ENCODE measurements at regions not wholly inside any gene's neighbourhood (a gene's known extent, or its start where the extent isn't known, plus 50 kb on each side); places are given as distances from the start of the nearest gene placed in this dataset.

- DNase-seq (ENCODE audit: low read depth, low spot score), result no peak
Measured at GRCh38 chr4:18882468-18882867, 860.9 kb upstream of the LCORL start.

GRCh38 chr4:18881556-18881955 lies 860.0 kb upstream of the LCORL start:
- no peak for DNase-seq (ENCODE audit: low read depth, low spot score)
- in situ Hi-C loops (cut with HindIII; ENCODE audit: low pct_unique_long_range_greater_than_20kb, low sequenced_read_pairs), result no loop called here

More at GRCh38 chr4:18882468-18882867, 860.9 kb upstream of the LCORL start:
- in situ Hi-C loops (cut with HindIII; ENCODE audit: low pct_unique_long_range_greater_than_20kb, low sequenced_read_pairs), result no loop called here

- no peak for DNase-seq (ENCODE audit: low read depth, low spot score)
- in situ Hi-C loops (cut with HindIII; ENCODE audit: low pct_unique_long_range_greater_than_20kb, low sequenced_read_pairs), result no loop called here
Measured at GRCh38 chr4:18880871-18881270, 859.3 kb upstream of the LCORL start.

- no peak for DNase-seq (ENCODE audit: low read depth, low spot score)
- in situ Hi-C loops (cut with HindIII; ENCODE audit: low pct_unique_long_range_greater_than_20kb, low sequenced_read_pairs), result no loop called here
Measured at GRCh38 chr4:18878561-18878960, 857.0 kb upstream of the LCORL start.

- in situ Hi-C loops (cut with HindIII; ENCODE audit: low pct_unique_long_range_greater_than_20kb, low sequenced_read_pairs), result no loop called here
- no peak for DNase-seq (ENCODE audit: low read depth, low spot score)
Measured at GRCh38 chr4:18869166-18869565, 847.6 kb upstream of the LCORL start.

- in situ Hi-C loops (cut with HindIII; ENCODE audit: low pct_unique_long_range_greater_than_20kb, low sequenced_read_pairs), result no loop called here
Measured at GRCh38 chr4:18860836-18861530, 839.4 kb upstream of the LCORL start.

GRCh38 chr4:18859468-18859867 lies 837.9 kb upstream of the LCORL start:
- in situ Hi-C loops (cut with HindIII; ENCODE audit: low pct_unique_long_range_greater_than_20kb, low sequenced_read_pairs), result no loop called here
- no peak for DNase-seq (ENCODE audit: low read depth, low spot score)

More at GRCh38 chr4:18860836-18861530, 839.4 kb upstream of the LCORL start:
- DNase-seq (ENCODE audit: low read depth, low spot score), result no peak

- no peak for DNase-seq (ENCODE audit: low read depth, low spot score)
- in situ Hi-C loops (cut with HindIII; ENCODE audit: low pct_unique_long_range_greater_than_20kb, low sequenced_read_pairs), result no loop called here
Measured at GRCh38 chr4:18858229-18858922, 836.8 kb upstream of the LCORL start.

GRCh38 chr4:18850867-18851266 lies 829.3 kb upstream of the LCORL start:
- DNase-seq (ENCODE audit: low read depth, low spot score), result no peak
- in situ Hi-C loops (cut with HindIII; ENCODE audit: low pct_unique_long_range_greater_than_20kb, low sequenced_read_pairs), result no loop called here

- in situ Hi-C loops (cut with HindIII; ENCODE audit: low pct_unique_long_range_greater_than_20kb, low sequenced_read_pairs), result no loop called here
- DNase-seq (ENCODE audit: low read depth, low spot score), result no peak
Measured at GRCh38 chr4:18847249-18847890, 825.8 kb upstream of the LCORL start.

- no peak for DNase-seq (ENCODE audit: low read depth, low spot score)
- in situ Hi-C loops (cut with HindIII; ENCODE audit: low pct_unique_long_range_greater_than_20kb, low sequenced_read_pairs), result no loop called here
Measured at GRCh38 chr4:18846313-18846712, 824.8 kb upstream of the LCORL start.

GRCh38 chr4:18844726-18845125 lies 823.2 kb upstream of the LCORL start:
- in situ Hi-C loops (cut with HindIII; ENCODE audit: low pct_unique_long_range_greater_than_20kb, low sequenced_read_pairs), result no loop called here
- DNase-seq (ENCODE audit: low read depth, low spot score), result no peak

GRCh38 chr4:18842431-18842830 lies 820.9 kb upstream of the LCORL start:
- in situ Hi-C loops (cut with HindIII; ENCODE audit: low pct_unique_long_range_greater_than_20kb, low sequenced_read_pairs), result no loop called here

GRCh38 chr4:18840481-18840880 lies 818.9 kb upstream of the LCORL start:
- DNase-seq (ENCODE audit: low read depth, low spot score), result no peak
- in situ Hi-C loops (cut with HindIII; ENCODE audit: low pct_unique_long_range_greater_than_20kb, low sequenced_read_pairs), result no loop called here

More at GRCh38 chr4:18842431-18842830, 820.9 kb upstream of the LCORL start:
- no peak for DNase-seq (ENCODE audit: low read depth, low spot score)

GRCh38 chr4:18816228-18816895 lies 794.8 kb upstream of the LCORL start:
- DNase-seq (ENCODE audit: low read depth, low spot score), result no peak
- in situ Hi-C loops (cut with HindIII; ENCODE audit: low pct_unique_long_range_greater_than_20kb, low sequenced_read_pairs), result no loop called here

- DNase-seq (ENCODE audit: low read depth, low spot score), result no peak
- in situ Hi-C loops (cut with HindIII; ENCODE audit: low pct_unique_long_range_greater_than_20kb, low sequenced_read_pairs), result no loop called here
Measured at GRCh38 chr4:18815779-18816173, 794.2 kb upstream of the LCORL start.

- DNase-seq (ENCODE audit: low read depth, low spot score), result no peak
- in situ Hi-C loops (cut with HindIII; ENCODE audit: low pct_unique_long_range_greater_than_20kb, low sequenced_read_pairs), result no loop called here
Measured at GRCh38 chr4:18815081-18815778, 793.7 kb upstream of the LCORL start.

GRCh38 chr4:18813771-18814170 lies 792.2 kb upstream of the LCORL start:
- DNase-seq (ENCODE audit: low read depth, low spot score), result no peak
- in situ Hi-C loops (cut with HindIII; ENCODE audit: low pct_unique_long_range_greater_than_20kb, low sequenced_read_pairs), result no loop called here

Measured in SK-MEL-5 (cell line).